ENCODE measurements at regions not wholly inside any gene's neighbourhood (a gene's known extent, or its start where the extent isn't known, plus 50 kb on each side); places are given as distances from the start of the nearest gene placed in this dataset.
A peak's percentile ranks its signal among the peaks of the same experiment; 100 is the strongest.

GRCh38 chr3:31285833-31286486 is 246.8 kb upstream of the STT3B start:
- ChIA-PET CTCF (no interaction called here), POLR2A (no interaction called here)
- peak overlapping the region; percentile 63 for H3K27ac Mint-ChIP-seq (ENCODE audit: unreplicated experiment)
- H3K9me3 ChIP-seq, result 0 out of 2 replicates have a peak, but pooled peaks cover 3% of the 10 kb centered on the region
- H3K4me1 Mint-ChIP-seq (ENCODE audit: low read depth, unreplicated experiment), result peaks cover 44% of the 10 kb centered on the region
- no peak for DNase-seq
- no peak for TF ChIP-seq CTCF (IDR thresholded peaks at IDR 0.05; ENCODE audit: insufficient read depth in 1 of 2, low read depth in 1 of 2, low read length in 1 of 2, severe bottlenecking in 1 of 2, unreplicated experiment in 1 of 2)
- no peaks in the 10 kb centered on the region for H3K36me3 ChIP-seq (ENCODE audit: control insufficient read depth, insufficient read depth, low read length)
- H3K4me3 Mint-ChIP-seq (ENCODE audit: unreplicated experiment), result no peak overlapping the region
- H3K36me3 Mint-ChIP-seq (ENCODE audit: insufficient read depth, unreplicated experiment), result peaks cover 32% of the 10 kb centered on the region
- H3K4me1 ChIP-seq, result peaks cover 57% of the 10 kb centered on the region
- H3K9me3 Mint-ChIP-seq (ENCODE audit: unreplicated experiment), result peaks cover 16% of the 10 kb centered on the region
- H3K27me3 Mint-ChIP-seq (ENCODE audit: insufficient read depth, unreplicated experiment), result no peaks in the 10 kb centered on the region
- H3K4me3 ChIP-seq (ENCODE audit: low read depth, low read length), result no peak overlapping the region
- BruUV-seq (replicated peaks), result no TSS peak
- H3K27me3 ChIP-seq (replicated peaks; ENCODE audit: control insufficient read depth, insufficient read depth, low read length), result no peaks in the 10 kb centered on the region
- intact Hi-C loops (cut with micrococcal nuclease; ENCODE audit: unreplicated experiment), result loop anchor here (5.0 kb wide), 1 partner anchor 71 kb away; no protein-coding TSS in a partner anchor

GRCh38 chr3:31288224-31288623 is 244.5 kb upstream of the STT3B start:
- BruUV-seq (replicated peaks), result TSS peak; percentile 78
- peak overlapping the region; percentile 98 for H3K27ac Mint-ChIP-seq (ENCODE audit: unreplicated experiment)
- no peak overlapping the region for H3K4me3 ChIP-seq (ENCODE audit: low read depth, low read length)
- H3K36me3 ChIP-seq (ENCODE audit: control insufficient read depth, insufficient read depth, low read length), result no peaks in the 10 kb centered on the region
- CTCF ChIA-PET, result no interaction called here
- POLR2A ChIA-PET, result interaction anchor here (1.1 to 1.7 kb wide), 2 partner anchors 243 to 244 kb away, joined by 3 to 11 read pairs; partner anchors contain the start of gene STT3B
- peaks cover 78% of the 10 kb centered on the region for H3K4me1 ChIP-seq
- peak; percentile 35 to 62 for DNase-seq
- no peaks in the 10 kb centered on the region for H3K9me3 ChIP-seq
- H3K9me3 Mint-ChIP-seq (ENCODE audit: unreplicated experiment), result no peaks in the 10 kb centered on the region
- H3K27me3 Mint-ChIP-seq (ENCODE audit: insufficient read depth, unreplicated experiment), result no peaks in the 10 kb centered on the region
- intact Hi-C loops (cut with micrococcal nuclease; ENCODE audit: unreplicated experiment), result loop anchor here (1.0 to 5.0 kb wide), 6 partner anchors 13 to 245 kb away; partner anchors contain the start of gene STT3B
- H3K27me3 ChIP-seq (replicated peaks; ENCODE audit: control insufficient read depth, insufficient read depth, low read length), result no peaks in the 10 kb centered on the region
- peak overlapping the region; percentile 62 for H3K4me3 Mint-ChIP-seq (ENCODE audit: unreplicated experiment)
- H3K4me1 Mint-ChIP-seq (ENCODE audit: low read depth, unreplicated experiment), result peaks cover 53% of the 10 kb centered on the region
- H3K36me3 Mint-ChIP-seq (ENCODE audit: insufficient read depth, unreplicated experiment), result peaks cover 26% of the 10 kb centered on the region
- TF ChIP-seq CTCF (IDR thresholded peaks at IDR 0.05; ENCODE audit: insufficient read depth in 1 of 2, low read depth in 1 of 2, low read length in 1 of 2, severe bottlenecking in 1 of 2, unreplicated experiment in 1 of 2), result no peak

- Histone ChIP-seq H3K4me1 (peaks cover 83% of the 10 kb centered on the region), H3K9me3 (no peaks in the 10 kb centered on the region), H3K36me3 (ENCODE audit: control insufficient read depth, insufficient read depth, low read length) (no peaks in the 10 kb centered on the region), H3K27me3 (replicated peaks; ENCODE audit: control insufficient read depth, insufficient read depth, low read length) (no peaks in the 10 kb centered on the region), H3K4me3 (ENCODE audit: low read depth, low read length) (no peak overlapping the region)
- Mint-ChIP-seq H3K4me3 (ENCODE audit: unreplicated experiment) (peak overlapping the region; percentile 62), H3K27me3 (ENCODE audit: insufficient read depth, unreplicated experiment) (no peaks in the 10 kb centered on the region), H3K36me3 (ENCODE audit: insufficient read depth, unreplicated experiment) (peaks cover 22% of the 10 kb centered on the region), H3K9me3 (ENCODE audit: unreplicated experiment) (no peaks in the 10 kb centered on the region), H3K4me1 (ENCODE audit: low read depth, unreplicated experiment) (peaks cover 57% of the 10 kb centered on the region), H3K27ac (ENCODE audit: unreplicated experiment) (peak overlapping the region; percentile 98)
- POLR2A ChIA-PET, result interaction anchor here (1.1 to 1.7 kb wide), 2 partner anchors 242 to 244 kb away, joined by 3 to 11 read pairs; partner anchors contain the start of gene STT3B
- CTCF ChIA-PET, result no interaction called here
- no TSS peak for BruUV-seq (replicated peaks)
- DNase-seq, result peak; percentile 93 to 97
- intact Hi-C loops (cut with micrococcal nuclease; ENCODE audit: unreplicated experiment), result loop anchor here (1.0 to 5.0 kb wide), 6 partner anchors 13 to 244 kb away; partner anchors contain the start of gene STT3B
- TF ChIP-seq CTCF (IDR thresholded peaks at IDR 0.05; ENCODE audit: insufficient read depth in 1 of 2, low read depth in 1 of 2, low read length in 1 of 2, severe bottlenecking in 1 of 2, unreplicated experiment in 1 of 2), result no peak
Observed at GRCh38 chr3:31288641-31289100, 244.1 kb upstream of the STT3B start.
